Keratinocyte (primary cell): ENCODE measurements at regions not wholly inside any gene's neighbourhood (a gene's known extent, or its start where the extent isn't known, plus 50 kb on each side); places are given as distances from the start of the nearest gene placed in this dataset.

Experiments
- EZH2 ChIP-seq: IDR thresholded peaks from one replicate; pipeline ENCODE4 v1.6.1; 2012; ENCODE audit warnings: inconsistent platforms, mild to moderate bottlenecking, low read length, moderate library complexity
- TF ChIP-seq, protein P1 (sequence below), 3 experiments: IDR thresholded peaks in 1 of 3; conservative IDR thresholded peaks in 1 of 3; optimal IDR thresholded peaks in 1 of 3; 2 replicates in 2 of 3; 3 replicates in 1 of 3; pipeline versions ENCODE3 to v1.5.1; 2011; ENCODE audit warnings: low read length in 3 of 3, mild to moderate bottlenecking in 3 of 3, moderate library complexity in 2 of 3, control low read depth in 1 of 3, inconsistent platforms in 1 of 3; ENCODE audit not compliant: insufficient read depth in 2 of 3; ENCODE audit errors: extremely low read depth in 1 of 3

GRCh38 chr6:115634887-115635286 is 425.8 kb downstream of the FRK start:
- TF ChIP-seq, protein P1, sequence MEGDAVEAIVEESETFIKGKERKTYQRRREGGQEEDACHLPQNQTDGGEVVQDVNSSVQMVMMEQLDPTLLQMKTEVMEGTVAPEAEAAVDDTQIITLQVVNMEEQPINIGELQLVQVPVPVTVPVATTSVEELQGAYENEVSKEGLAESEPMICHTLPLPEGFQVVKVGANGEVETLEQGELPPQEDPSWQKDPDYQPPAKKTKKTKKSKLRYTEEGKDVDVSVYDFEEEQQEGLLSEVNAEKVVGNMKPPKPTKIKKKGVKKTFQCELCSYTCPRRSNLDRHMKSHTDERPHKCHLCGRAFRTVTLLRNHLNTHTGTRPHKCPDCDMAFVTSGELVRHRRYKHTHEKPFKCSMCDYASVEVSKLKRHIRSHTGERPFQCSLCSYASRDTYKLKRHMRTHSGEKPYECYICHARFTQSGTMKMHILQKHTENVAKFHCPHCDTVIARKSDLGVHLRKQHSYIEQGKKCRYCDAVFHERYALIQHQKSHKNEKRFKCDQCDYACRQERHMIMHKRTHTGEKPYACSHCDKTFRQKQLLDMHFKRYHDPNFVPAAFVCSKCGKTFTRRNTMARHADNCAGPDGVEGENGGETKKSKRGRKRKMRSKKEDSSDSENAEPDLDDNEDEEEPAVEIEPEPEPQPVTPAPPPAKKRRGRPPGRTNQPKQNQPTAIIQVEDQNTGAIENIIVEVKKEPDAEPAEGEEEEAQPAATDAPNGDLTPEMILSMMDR (optimal IDR thresholded peaks at IDR 0.05 in 1 of 3, IDR thresholded peaks at IDR 0.05 in 1 of 3, conservative IDR thresholded peaks at IDR 0.05 in 1 of 3; ENCODE audit: extremely low read depth in 1 of 3, insufficient read depth in 2 of 3, low read length in 3 of 3) = no peak
- no peak for TF ChIP-seq EZH2
